Adrenal gland (tissue), 9 donors: ENCODE measurements at regions not wholly inside any gene's neighbourhood (a gene's known extent, or its start where the extent isn't known, plus 50 kb on each side); places are given as distances from the start of the nearest gene placed in this dataset.
A peak's percentile ranks its signal among the peaks of the same experiment; 100 is the strongest.

Experiments used
- DNase-seq, 7 donors: peaks; one replicate each; pipeline ENCODE4 v3.0.0-alpha.2; 2019 to 2020
- H3K27ac ChIP-seq, 5 donors: fragments of 200-600 bp; sonication (generic) in 4 of 5; 1 replicate in 3 of 5; 2 replicates in 2 of 5; pipeline versions ENCODE4 v1.5.1 to v1.8.0; 2016 to 2020; ENCODE audit warnings: mild to moderate bottlenecking in 1 of 5
- H3K27me3 ChIP-seq: fragments of 200-600 bp; 2 replicates; pipeline ENCODE4 v1.8.0; 2021
- H3K36me3 ChIP-seq, 2 donors: fragments of 200-600 bp; replicated peaks in 1 of 2; 1 replicate in 1 of 2; 2 replicates in 1 of 2; pipeline versions ENCODE4 v1.5.1 to v1.8.0; 2018 to 2022
- H3K4me1 ChIP-seq, 2 donors: fragments of 200-600 bp; replicated peaks in 1 of 2; 1 replicate in 1 of 2; 2 replicates in 1 of 2; pipeline versions ENCODE4 v1.5.1 to v1.8.0; 2018 to 2021
- H3K4me3 ChIP-seq, 4 donors: fragments of 200-600 bp; sonication (generic) in 3 of 4; one replicate each; pipeline ENCODE4 v1.5.1; 2016 to 2018
- H3K9me3 ChIP-seq, 3 donors: fragments of 200-600 bp; sonication (generic) in 1 of 3; replicated peaks in 1 of 3; 1 replicate in 2 of 3; 2 replicates in 1 of 3; pipeline versions ENCODE4 v1.5.1 to v1.8.0; 2016 to 2021
- CTCF ChIP-seq, 6 experiments: fragments of 450-650 bp in 4 of 6; fragments of 200-600 bp in 2 of 6; sonication (generic) in 1 of 6; IDR thresholded peaks; 1 replicate in 5 of 6; 2 replicates in 1 of 6; pipeline versions ENCODE4 v1.5.1 to v1.8.0; 2016 to 2021; ENCODE audit warnings: antibody characterized with exemption in 6 of 6, mild to moderate bottlenecking in 2 of 6, moderate library complexity in 1 of 6
- POLR2A ChIP-seq, 2 donors: fragments of 450-650 bp; IDR thresholded peaks; one replicate each; pipeline ENCODE4 v1.6.1; 2017; ENCODE audit warnings: antibody characterized with exemption in 2 of 2, mild to moderate bottlenecking in 2 of 2, moderate library complexity in 1 of 2
- WGBS, 4 donors: extraction: QIAGEN DNeasy Blood & Tissue Kit in 2 of 4; methylation state at CpG; one replicate each; pipeline versions ENCODE4 v1.1.5 to v1.1.7; 2013 to 2017; 5-methylcytosine and 5-hydroxymethylcytosine counted together
- intact Hi-C, 2 donors: fragments of 100-400 bp; cut with DNase I; formaldehyde crosslinking; loops; one replicate each; pipeline versions ENCODE4 v1.14.1 to v1.15.0; 2022 to 2023
- donor health status: healthy with polysubstance abuse.
- donor health status: Bipolar disorder and iron deficiency.
- donor health status: DM: yes; HTN: yes; CAD: no.
- donor health status: DM: no; HTN: no; CAD: no.
- donor health status: DM: no; HTN: no; CAD: no.

GRCh38 chr3:106452096-106452495 is 583.3 kb upstream of the CBLB start:
- no peaks in the 10 kb centered on the region for H3K27me3 ChIP-seq
- H3K9me3 ChIP-seq = no peaks in the 10 kb centered on the region
- no peak overlapping the region for H3K27ac ChIP-seq
- no peak overlapping the region for H3K4me3 ChIP-seq
- WGBS, 4 donors = 0 to 17% (median 13%) methylated on average over 1 of the region's 1 CpG
- no peaks in the 10 kb centered on the region for H3K4me1 ChIP-seq
- intact Hi-C loops = no loop called here
- TF ChIP-seq CTCF (IDR thresholded peaks at IDR 0.05) (no peak), POLR2A (IDR thresholded peaks at IDR 0.05) (no peak)
- H3K36me3 ChIP-seq = no peaks in the 10 kb centered on the region
- peak in 1 of 7 donors; percentile 19 for DNase-seq

GRCh38 chr3:106454497-106454896 is 585.7 kb upstream of the CBLB start:
- intact Hi-C loops = no loop called here
- TF ChIP-seq POLR2A (IDR thresholded peaks at IDR 0.05) = no peak
- no peak for TF ChIP-seq CTCF (IDR thresholded peaks at IDR 0.05)
- Histone ChIP-seq H3K4me3 (no peak overlapping the region), H3K9me3 (no peaks in the 10 kb centered on the region), H3K27me3 (no peaks in the 10 kb centered on the region), H3K4me1 (no peaks in the 10 kb centered on the region), H3K36me3 (no peaks in the 10 kb centered on the region), H3K27ac (no peak overlapping the region)
- no peak for DNase-seq
- 87 to 92% (median 89%) methylated on average over 4 of the region's 4 CpGs for WGBS, 4 donors

- no peak for DNase-seq
- H3K27ac ChIP-seq = no peak overlapping the region
- no peaks in the 10 kb centered on the region for H3K4me1 ChIP-seq
- no peaks in the 10 kb centered on the region for H3K36me3 ChIP-seq
- no peak overlapping the region for H3K4me3 ChIP-seq
- WGBS, 4 donors = 66 to 69% (median 68%) methylated on average over 3 of the region's 3 CpGs
- no peaks in the 10 kb centered on the region for H3K27me3 ChIP-seq
- intact Hi-C loops = no loop called here
- no peak for TF ChIP-seq POLR2A (IDR thresholded peaks at IDR 0.05)
- TF ChIP-seq CTCF (IDR thresholded peaks at IDR 0.05) = no peak
- no peaks in the 10 kb centered on the region for H3K9me3 ChIP-seq
These were observed 588.7 kb upstream of the CBLB start for GRCh38 chr3:106457281-106458180.

GRCh38 chr3:106458952-106459351 is 590.1 kb upstream of the CBLB start:
- H3K27ac ChIP-seq = no peak overlapping the region
- no peaks in the 10 kb centered on the region for H3K36me3 ChIP-seq
- no peak for DNase-seq
- H3K9me3 ChIP-seq = peaks cover 0 to 6% (median 0%) of the 10 kb centered on the region in 3 donors
- 81 to 86% (median 85%) methylated on average over 3 of the region's 3 CpGs for WGBS, 4 donors
- no peak for TF ChIP-seq POLR2A (IDR thresholded peaks at IDR 0.05)
- TF ChIP-seq CTCF (IDR thresholded peaks at IDR 0.05) = no peak
- intact Hi-C loops = no loop called here
- no peaks in the 10 kb centered on the region for H3K4me1 ChIP-seq
- H3K4me3 ChIP-seq = no peak overlapping the region
- H3K27me3 ChIP-seq = no peaks in the 10 kb centered on the region
